ENCODE measurements at regions not wholly inside any gene's neighbourhood (a gene's known extent, or its start where the extent isn't known, plus 50 kb on each side); places are given as distances from the start of the nearest gene placed in this dataset.
"Not testable (repeated sequence)": the region's sequence is repeated elsewhere in the genome, so short reads cannot be mapped to it uniquely, and the experiment has no call there.

- intact Hi-C loops (cut with micrococcal nuclease) = no loop called here
These were observed 177.1 kb downstream of the RNF144A start for GRCh38 chr2:7094231-7094741.

GRCh38 chr2:7096726-7097352 lies 179.6 kb downstream of the RNF144A start:
- intact Hi-C loops (cut with micrococcal nuclease) = loop anchor here (1.0 kb wide), 6 partner anchors 106 to 1740 kb away; partner anchors contain the start of gene KIDINS220

GRCh38 chr2:7097353-7097895 lies 180.2 kb downstream of the RNF144A start:
- intact Hi-C loops (cut with micrococcal nuclease) = loop anchor here (1.0 kb wide), 6 partner anchors 106 to 1740 kb away; partner anchors contain the start of gene KIDINS220

GRCh38 chr2:7098816-7099215 lies 181.6 kb downstream of the RNF144A start:
- intact Hi-C loops (cut with micrococcal nuclease) = no loop called here

GRCh38 chr2:7099687-7100086 lies 182.5 kb downstream of the RNF144A start:
- intact Hi-C loops (cut with micrococcal nuclease) = not testable (repeated sequence)

GRCh38 chr2:7102826-7103225 lies 185.6 kb downstream of the RNF144A start:
- intact Hi-C loops (cut with micrococcal nuclease) = no loop called here

GRCh38 chr2:7108792-7109532 lies 191.8 kb downstream of the RNF144A start:
- intact Hi-C loops (cut with micrococcal nuclease) = no loop called here

- intact Hi-C loops (cut with micrococcal nuclease) = no loop called here
These were observed 192.3 kb downstream of the RNF144A start for GRCh38 chr2:7109533-7109885.

- intact Hi-C loops (cut with micrococcal nuclease) = no loop called here
These were observed 194.4 kb downstream of the RNF144A start for GRCh38 chr2:7111626-7112025.

- intact Hi-C loops (cut with micrococcal nuclease) = no loop called here
These were observed 198.2 kb downstream of the RNF144A start for GRCh38 chr2:7115364-7115763.

- intact Hi-C loops (cut with micrococcal nuclease) = no loop called here
These were observed 198.7 kb downstream of the RNF144A start for GRCh38 chr2:7115906-7116305.

GRCh38 chr2:7116511-7116910 lies 199.3 kb downstream of the RNF144A start:
- intact Hi-C loops (cut with micrococcal nuclease) = no loop called here

- intact Hi-C loops (cut with micrococcal nuclease) = no loop called here
These were observed 199.9 kb downstream of the RNF144A start for GRCh38 chr2:7117076-7117475.

- intact Hi-C loops (cut with micrococcal nuclease) = loop anchor here (2.0 kb wide), 2 partner anchors 1568 to 1642 kb away; no protein-coding TSS in a partner anchor
These were observed 201.5 kb downstream of the RNF144A start for GRCh38 chr2:7118606-7119131.

- intact Hi-C loops (cut with micrococcal nuclease) = loop anchor here (2.0 kb wide), 2 partner anchors 1568 to 1642 kb away; no protein-coding TSS in a partner anchor
These were observed 202.1 kb downstream of the RNF144A start for GRCh38 chr2:7119132-7119835.

GRCh38 chr2:7121851-7122250 lies 204.6 kb downstream of the RNF144A start:
- intact Hi-C loops (cut with micrococcal nuclease) = no loop called here

- intact Hi-C loops (cut with micrococcal nuclease) = no loop called here
These were observed 209.9 kb downstream of the RNF144A start for GRCh38 chr2:7127156-7127555.

GRCh38 chr2:7127687-7128086 lies 210.5 kb downstream of the RNF144A start:
- intact Hi-C loops (cut with micrococcal nuclease) = no loop called here

- intact Hi-C loops (cut with micrococcal nuclease) = no loop called here
These were observed 214.0 kb downstream of the RNF144A start for GRCh38 chr2:7131261-7131660.

GRCh38 chr2:7132753-7133152 lies 215.5 kb downstream of the RNF144A start:
- intact Hi-C loops (cut with micrococcal nuclease) = no loop called here

- intact Hi-C loops (cut with micrococcal nuclease) = no loop called here
These were observed 216.3 kb downstream of the RNF144A start for GRCh38 chr2:7133521-7133920.

All from T-helper 1 cell treated with Interleukin-12 subunit alpha and Interleukin-12 subunit beta and Interleukin-4 antibody, amounts not matched to agents 30 ng/mL and 1 ng/mL, for 36 hours (primary cell).